Stimulated activated CD4-positive, alpha-beta T cell treated with anti-CD3 and anti-CD28 coated beads, Interleukin-2, amount 100 ng/mL, for 4 hours (primary cell): ENCODE measurements at regions not wholly inside any gene's neighbourhood (a gene's known extent, or its start where the extent isn't known, plus 50 kb on each side); places are given as distances from the start of the nearest gene placed in this dataset.

Experiments used
- DNase-seq: peaks from one replicate; pipeline ENCODE4 v3.0.0-alpha.2; 2020; ENCODE audit warnings: low read depth

GRCh38 chr4:104795264-104795939, 300.7 kb upstream of the CXXC4 start:
- DNase-seq: no peak

- DNase-seq: no peak
Measured at GRCh38 chr4:104811727-104812126, 317.0 kb upstream of the CXXC4 start.

- no peak for DNase-seq
Measured at GRCh38 chr4:104815665-104816064, 321.0 kb upstream of the CXXC4 start.

GRCh38 chr4:104818579-104818978, 323.9 kb upstream of the CXXC4 start:
- DNase-seq: no peak

- DNase-seq: no peak
Measured at GRCh38 chr4:104826171-104826570, 320.5 kb upstream of the TET2 start.

- no peak for DNase-seq
Measured at GRCh38 chr4:104829761-104830160, 316.9 kb upstream of the TET2 start.

- no peak for DNase-seq
Measured at GRCh38 chr4:104848597-104849225, 298.0 kb upstream of the TET2 start.

GRCh38 chr4:104859601-104860237, 287.0 kb upstream of the TET2 start:
- DNase-seq: no peak

GRCh38 chr4:104860238-104861123, 286.2 kb upstream of the TET2 start:
- peak; percentile 19 for DNase-seq

GRCh38 chr4:104866809-104867208, 279.9 kb upstream of the TET2 start:
- no peak for DNase-seq

GRCh38 chr4:104868533-104868932, 278.1 kb upstream of the TET2 start:
- no peak for DNase-seq

GRCh38 chr4:104868958-104869357, 277.7 kb upstream of the TET2 start:
- no peak for DNase-seq

- DNase-seq: no peak
Measured at GRCh38 chr4:104869831-104870230, 276.8 kb upstream of the TET2 start.

- DNase-seq: no peak
Measured at GRCh38 chr4:104870495-104871233, 276.0 kb upstream of the TET2 start.

GRCh38 chr4:104878936-104879335, 267.7 kb upstream of the TET2 start:
- no peak for DNase-seq

GRCh38 chr4:104879367-104879766, 267.3 kb upstream of the TET2 start:
- DNase-seq: no peak

GRCh38 chr4:104879854-104880253, 266.8 kb upstream of the TET2 start:
- no peak for DNase-seq

- DNase-seq: no peak
Measured at GRCh38 chr4:104881136-104881886, 265.4 kb upstream of the TET2 start.

- no peak for DNase-seq
Measured at GRCh38 chr4:104890598-104891275, 255.9 kb upstream of the TET2 start.
